SK-N-MC (cell line): ENCODE measurements at regions not wholly inside any gene's neighbourhood (a gene's known extent, or its start where the extent isn't known, plus 50 kb on each side); places are given as distances from the start of the nearest gene placed in this dataset.

Source experiments
- EZH2 ChIP-seq: fragments of 200-600 bp; sonication (generic); IDR thresholded peaks from one replicate; pipeline ENCODE4 v1.6.1; 2017; ENCODE audit warnings: antibody characterized with exemption
- FOXP2 ChIP-seq: optimal IDR thresholded peaks from 2 replicates; pipeline ENCODE3; 2011; ENCODE audit warnings: mild to moderate bottlenecking, moderate library complexity; ENCODE audit not compliant: insufficient read depth; ENCODE audit errors: extremely low read length, control extremely low read depth
- POLR2AphosphoS5 ChIP-seq: IDR thresholded peaks from 2 replicates; pipeline ENCODE4 v1.6.1; 2012; ENCODE audit warnings: mild to moderate bottlenecking, low read depth, low read length, borderline replicate concordance

- no peak for TF ChIP-seq POLR2AphosphoS5
- no peak for TF ChIP-seq EZH2
- TF ChIP-seq FOXP2: no peak
Measured at GRCh38 chr6:170106906-170107525, 183.9 kb downstream of the DLL1 start.
